PFSK-1 (cell line): ENCODE measurements at regions not wholly inside any gene's neighbourhood (a gene's known extent, or its start where the extent isn't known, plus 50 kb on each side); places are given as distances from the start of the nearest gene placed in this dataset.

Source experiments
- FOXP2 ChIP-seq: optimal IDR thresholded peaks from 2 replicates; pipeline ENCODE3; 2011; ENCODE audit warnings: borderline replicate concordance, control low read depth, inconsistent platforms; ENCODE audit not compliant: insufficient read depth; ENCODE audit errors: extremely low read length, extremely low read depth
- POLR2AphosphoS5 ChIP-seq: IDR thresholded peaks from 2 replicates; pipeline ENCODE4 v1.6.1; 2012; ENCODE audit warnings: low read depth, mild to moderate bottlenecking, control low read depth, low read length, moderate library complexity
- SIN3A ChIP-seq: IDR thresholded peaks from 2 replicates; pipeline ENCODE4 v1.6.1; 2012; ENCODE audit warnings: mild to moderate bottlenecking, low read length, moderate library complexity, borderline replicate concordance; ENCODE audit not compliant: insufficient read depth
- TAF1 ChIP-seq: IDR thresholded peaks from 2 replicates; pipeline ENCODE4 v1.6.1; 2012; ENCODE audit warnings: low read length, control low read depth, borderline replicate concordance; ENCODE audit not compliant: insufficient read depth
- TF ChIP-seq, protein P1 (sequence below), 2 experiments: IDR thresholded peaks; 2 replicates each; pipeline versions ENCODE4 v1.6.1 to v1.8.0; 2011 to 2012; ENCODE audit warnings: low read depth in 2 of 2, low read length in 2 of 2, control low read depth in 1 of 2, inconsistent platforms in 1 of 2, mild to moderate bottlenecking in 1 of 2, moderate library complexity in 1 of 2; ENCODE audit not compliant: insufficient read depth in 1 of 2

DNA sequence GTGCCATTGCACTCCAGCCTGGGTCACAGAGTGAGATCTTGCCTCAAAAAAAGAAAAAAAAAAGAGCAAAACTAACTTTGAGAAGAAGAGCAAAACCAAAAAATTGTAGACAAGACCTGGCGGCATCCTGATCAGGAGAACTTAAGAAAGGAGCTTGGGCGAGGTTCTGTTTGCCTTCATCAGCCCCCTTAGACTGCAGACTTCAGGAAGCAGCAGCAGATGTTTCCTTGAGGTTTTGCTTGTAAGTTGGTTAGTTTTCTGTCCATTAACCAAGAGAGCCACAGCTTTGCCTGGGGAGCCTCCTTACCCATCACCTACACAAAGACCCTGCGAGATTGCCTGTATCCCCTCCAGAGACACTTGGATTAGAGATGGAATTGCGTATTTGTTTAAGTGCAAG, 189.0 kb downstream of the AACS start:
- TF ChIP-seq SIN3A (no peak), POLR2AphosphoS5 (no peak)

DNA sequence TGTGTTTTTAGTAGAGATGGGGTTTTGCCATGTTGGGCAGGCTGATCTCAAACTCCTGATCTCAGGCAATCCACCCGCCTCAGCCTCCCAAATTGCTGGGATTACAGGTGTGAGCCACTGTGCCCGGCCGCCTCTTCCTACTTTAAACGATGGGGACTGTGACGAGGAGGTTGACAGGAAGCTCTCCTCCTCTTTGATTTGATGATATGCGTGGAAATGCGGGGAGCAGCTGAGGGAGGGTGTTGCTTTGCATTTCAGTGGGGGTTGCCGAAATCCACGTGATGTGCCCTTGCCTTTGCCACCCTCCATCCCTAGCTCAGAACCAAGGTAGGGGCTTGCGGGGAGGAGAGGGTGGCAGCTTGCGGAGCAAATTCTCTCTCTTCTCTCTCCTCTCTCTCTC, 189.6 kb downstream of the AACS start:
- TF ChIP-seq FOXP2 (no peak), TAF1 (no peak), POLR2AphosphoS5 (no peak), SIN3A (no peak)
- TF ChIP-seq, protein P1, sequence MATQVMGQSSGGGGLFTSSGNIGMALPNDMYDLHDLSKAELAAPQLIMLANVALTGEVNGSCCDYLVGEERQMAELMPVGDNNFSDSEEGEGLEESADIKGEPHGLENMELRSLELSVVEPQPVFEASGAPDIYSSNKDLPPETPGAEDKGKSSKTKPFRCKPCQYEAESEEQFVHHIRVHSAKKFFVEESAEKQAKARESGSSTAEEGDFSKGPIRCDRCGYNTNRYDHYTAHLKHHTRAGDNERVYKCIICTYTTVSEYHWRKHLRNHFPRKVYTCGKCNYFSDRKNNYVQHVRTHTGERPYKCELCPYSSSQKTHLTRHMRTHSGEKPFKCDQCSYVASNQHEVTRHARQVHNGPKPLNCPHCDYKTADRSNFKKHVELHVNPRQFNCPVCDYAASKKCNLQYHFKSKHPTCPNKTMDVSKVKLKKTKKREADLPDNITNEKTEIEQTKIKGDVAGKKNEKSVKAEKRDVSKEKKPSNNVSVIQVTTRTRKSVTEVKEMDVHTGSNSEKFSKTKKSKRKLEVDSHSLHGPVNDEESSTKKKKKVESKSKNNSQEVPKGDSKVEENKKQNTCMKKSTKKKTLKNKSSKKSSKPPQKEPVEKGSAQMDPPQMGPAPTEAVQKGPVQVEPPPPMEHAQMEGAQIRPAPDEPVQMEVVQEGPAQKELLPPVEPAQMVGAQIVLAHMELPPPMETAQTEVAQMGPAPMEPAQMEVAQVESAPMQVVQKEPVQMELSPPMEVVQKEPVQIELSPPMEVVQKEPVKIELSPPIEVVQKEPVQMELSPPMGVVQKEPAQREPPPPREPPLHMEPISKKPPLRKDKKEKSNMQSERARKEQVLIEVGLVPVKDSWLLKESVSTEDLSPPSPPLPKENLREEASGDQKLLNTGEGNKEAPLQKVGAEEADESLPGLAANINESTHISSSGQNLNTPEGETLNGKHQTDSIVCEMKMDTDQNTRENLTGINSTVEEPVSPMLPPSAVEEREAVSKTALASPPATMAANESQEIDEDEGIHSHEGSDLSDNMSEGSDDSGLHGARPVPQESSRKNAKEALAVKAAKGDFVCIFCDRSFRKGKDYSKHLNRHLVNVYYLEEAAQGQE (IDR thresholded peaks at IDR 0.05; ENCODE audit: insufficient read depth in 1 of 2, low read depth in 2 of 2, low read length in 2 of 2) = no peak

DNA sequence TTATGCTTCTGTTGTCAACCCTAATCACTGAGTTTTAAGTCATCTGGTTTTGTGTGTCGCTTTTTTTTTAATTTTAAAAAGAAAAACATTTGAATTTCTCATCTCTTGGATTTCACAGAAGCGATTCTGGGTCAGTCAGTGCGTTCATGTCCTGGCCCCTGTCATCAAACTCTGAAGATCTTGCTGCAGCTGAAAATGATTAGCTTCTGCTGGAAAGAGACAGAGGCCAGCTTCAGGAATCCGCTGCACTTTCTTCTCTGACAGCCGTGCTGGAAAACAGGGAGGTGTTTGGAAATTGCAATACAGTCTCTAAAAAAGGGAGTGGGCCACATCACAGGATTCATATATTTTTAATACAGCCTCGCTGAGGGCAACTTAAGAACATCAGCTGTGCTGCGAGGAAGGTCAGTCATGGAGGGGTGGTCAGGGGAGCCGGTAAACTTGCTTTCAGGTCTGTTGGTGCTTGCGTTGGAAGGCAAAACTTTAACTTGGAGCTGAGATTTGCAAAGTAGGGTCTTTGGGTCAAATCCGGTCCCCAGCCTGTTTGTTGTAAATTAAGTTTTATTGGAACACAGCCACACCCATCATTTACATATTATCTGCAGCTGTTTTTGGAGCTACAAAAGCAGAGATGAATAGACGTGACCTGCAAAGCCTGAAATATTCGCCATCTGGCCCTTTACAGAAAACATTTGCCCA, 190.8 kb downstream of the AACS start:
- TF ChIP-seq TAF1 = no peak
- no peak for TF ChIP-seq FOXP2
- TF ChIP-seq, protein P1 (IDR thresholded peaks at IDR 0.05; ENCODE audit: insufficient read depth in 1 of 2, low read depth in 2 of 2, low read length in 2 of 2) = no peak
- no peak for TF ChIP-seq POLR2AphosphoS5
- TF ChIP-seq SIN3A = no peak

DNA sequence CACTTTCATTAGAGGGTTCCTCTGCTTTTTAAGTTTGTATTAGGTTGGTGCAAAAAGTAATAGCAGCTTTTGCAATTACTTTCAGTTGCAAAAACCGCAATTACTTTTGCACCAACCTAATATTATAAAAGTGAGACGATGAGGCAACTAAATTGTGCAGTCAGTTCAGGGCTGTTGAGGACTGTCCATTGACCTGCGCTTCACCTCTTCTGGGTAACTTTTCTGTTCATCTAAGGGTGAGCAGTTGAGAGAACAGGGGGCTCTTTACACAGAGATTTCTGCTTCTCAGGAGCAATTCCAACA, 191.3 kb downstream of the AACS start:
- TF ChIP-seq POLR2AphosphoS5 = no peak
- no peak for TF ChIP-seq FOXP2
- no peak for TF ChIP-seq SIN3A
- TF ChIP-seq, protein P1 (IDR thresholded peaks at IDR 0.05; ENCODE audit: insufficient read depth in 1 of 2, low read depth in 2 of 2, low read length in 2 of 2) = no peak
- TF ChIP-seq TAF1 = no peak

DNA sequence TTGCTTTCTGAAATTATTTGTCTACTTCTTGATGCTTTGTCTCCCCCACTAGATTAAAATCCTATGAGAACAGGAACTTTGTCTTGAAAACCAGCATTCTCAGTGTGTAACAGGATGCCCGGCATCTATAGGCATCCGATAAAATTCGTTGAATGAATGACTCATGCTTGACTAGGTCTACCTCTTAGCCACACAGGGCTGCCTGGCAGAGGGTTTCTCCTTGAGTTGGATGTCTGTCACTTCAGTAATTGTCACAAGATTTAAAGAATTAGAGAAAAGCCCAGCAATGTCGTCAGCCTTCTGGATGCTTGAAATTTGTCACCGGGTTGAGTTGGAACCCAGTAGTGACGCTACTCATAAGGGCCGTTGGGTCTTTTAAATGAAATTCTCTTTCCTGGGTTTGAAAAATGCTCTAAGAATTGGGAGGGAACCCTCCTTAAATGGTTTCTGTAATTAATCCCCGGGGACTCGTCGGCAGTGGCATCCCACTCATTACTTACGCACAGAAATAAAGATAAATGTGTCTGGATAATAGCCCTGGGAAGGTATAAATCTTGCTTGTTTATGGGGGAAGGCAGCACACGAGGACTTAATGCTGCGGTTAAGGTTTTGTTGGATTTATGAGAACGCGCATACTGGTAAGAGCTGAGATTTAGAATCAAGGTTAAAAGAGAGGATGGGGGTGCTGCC, 194.1 kb downstream of the AACS start:
- TF ChIP-seq FOXP2 (no peak), SIN3A (no peak), POLR2AphosphoS5 (no peak), TAF1 (no peak)
- TF ChIP-seq, protein P1 (IDR thresholded peaks at IDR 0.05; ENCODE audit: insufficient read depth in 1 of 2, low read depth in 2 of 2, low read length in 2 of 2) = no peak
